T-helper 2 cell treated with Interferon-gamma antibody and Interleukin-4, amounts not matched to agents 5 μg/mL and 100 μg/mL, for 36 hours (primary cell): ENCODE measurements at regions not wholly inside any gene's neighbourhood (a gene's known extent, or its start where the extent isn't known, plus 50 kb on each side); places are given as distances from the start of the nearest gene placed in this dataset.

Experiments
- DNase-seq: peaks from one replicate; pipeline ENCODE4 v3.0.0; 2021; ENCODE audit warnings: low spot score
- H3K27ac Mint-ChIP-seq: one replicate; pipeline ENCODE4 v1.8.0; 2021; ENCODE audit warnings: mild to moderate bottlenecking, mixed read lengths
- H3K27me3 Mint-ChIP-seq: one replicate; pipeline ENCODE4 v1.8.0; 2021; ENCODE audit warnings: low read depth, mixed read lengths
- H3K36me3 Mint-ChIP-seq: one replicate; pipeline ENCODE4 v1.8.0; 2021; ENCODE audit warnings: low read depth, mixed read lengths
- H3K4me1 Mint-ChIP-seq: one replicate; pipeline ENCODE4 v1.8.0; 2021; ENCODE audit warnings: low read depth, mixed read lengths
- H3K4me3 Mint-ChIP-seq: one replicate; pipeline ENCODE4 v1.8.0; 2022; ENCODE audit warnings: mild to moderate bottlenecking, moderate library complexity, mixed read lengths
- H3K9me3 Mint-ChIP-seq: one replicate; pipeline ENCODE4 v1.8.0; 2021; ENCODE audit warnings: mixed read lengths

- H3K4me3 Mint-ChIP-seq: no peak overlapping the region
- no peaks in the 10 kb centered on the region for H3K9me3 Mint-ChIP-seq
- no peaks in the 10 kb centered on the region for H3K27me3 Mint-ChIP-seq
- no peak for DNase-seq
- H3K4me1 Mint-ChIP-seq: no peaks in the 10 kb centered on the region
- H3K27ac Mint-ChIP-seq: no peak overlapping the region
- no peaks in the 10 kb centered on the region for H3K36me3 Mint-ChIP-seq
Measured at GRCh38 chrX:40832723-40833122, 97.4 kb upstream of the MED14 start.

- Mint-ChIP-seq H3K27ac (no peak overlapping the region), H3K9me3 (no peaks in the 10 kb centered on the region), H3K4me3 (no peak overlapping the region), H3K36me3 (no peaks in the 10 kb centered on the region), H3K27me3 (no peaks in the 10 kb centered on the region), H3K4me1 (no peaks in the 10 kb centered on the region)
- DNase-seq: no peak
Measured at GRCh38 chrX:40834225-40834624, 98.9 kb upstream of the MED14 start.

- no peaks in the 10 kb centered on the region for H3K27me3 Mint-ChIP-seq
- no peak overlapping the region for H3K4me3 Mint-ChIP-seq
- H3K9me3 Mint-ChIP-seq: peaks cover 6% of the 10 kb centered on the region
- H3K27ac Mint-ChIP-seq: no peak overlapping the region
- no peaks in the 10 kb centered on the region for H3K4me1 Mint-ChIP-seq
- no peaks in the 10 kb centered on the region for H3K36me3 Mint-ChIP-seq
- no peak for DNase-seq
Measured at GRCh38 chrX:40835526-40835925, 100.2 kb upstream of the MED14 start.

- no peak for DNase-seq
- Mint-ChIP-seq H3K4me3 (no peak overlapping the region), H3K4me1 (no peaks in the 10 kb centered on the region), H3K9me3 (peaks cover 11% of the 10 kb centered on the region), H3K36me3 (no peaks in the 10 kb centered on the region), H3K27ac (no peak overlapping the region), H3K27me3 (no peaks in the 10 kb centered on the region)
Measured at GRCh38 chrX:40843643-40844042, 108.3 kb upstream of the MED14 start.

GRCh38 chrX:40844471-40844870 is 109.1 kb upstream of the MED14 start:
- H3K4me1 Mint-ChIP-seq: no peaks in the 10 kb centered on the region
- no peaks in the 10 kb centered on the region for H3K36me3 Mint-ChIP-seq
- H3K27me3 Mint-ChIP-seq: no peaks in the 10 kb centered on the region
- peaks cover 11% of the 10 kb centered on the region for H3K9me3 Mint-ChIP-seq
- no peak overlapping the region for H3K27ac Mint-ChIP-seq
- no peak overlapping the region for H3K4me3 Mint-ChIP-seq
- no peak for DNase-seq

- no peak for DNase-seq
- H3K27ac Mint-ChIP-seq: no peak overlapping the region
Measured at GRCh38 chrX:40845331-40845911, 110.1 kb upstream of the MED14 start.

GRCh38 chrX:40849906-40850823 is 114.8 kb upstream of the MED14 start:
- Mint-ChIP-seq H3K27ac (no peak overlapping the region), H3K4me1 (no peaks in the 10 kb centered on the region), H3K27me3 (no peaks in the 10 kb centered on the region), H3K4me3 (no peak overlapping the region), H3K36me3 (no peaks in the 10 kb centered on the region), H3K9me3 (no peaks in the 10 kb centered on the region)
- no peak for DNase-seq

More at GRCh38 chrX:40845331-40845911, 110.1 kb upstream of the MED14 start:
- Mint-ChIP-seq H3K4me3 (no peak overlapping the region), H3K27me3 (no peaks in the 10 kb centered on the region), H3K9me3 (peaks cover 6% of the 10 kb centered on the region), H3K4me1 (no peaks in the 10 kb centered on the region), H3K36me3 (no peaks in the 10 kb centered on the region)

GRCh38 chrX:40852586-40852985 is 117.2 kb upstream of the MED14 start:
- no peaks in the 10 kb centered on the region for H3K27me3 Mint-ChIP-seq
- H3K9me3 Mint-ChIP-seq: no peaks in the 10 kb centered on the region
- no peak for DNase-seq
- no peaks in the 10 kb centered on the region for H3K36me3 Mint-ChIP-seq
- no peak overlapping the region for H3K27ac Mint-ChIP-seq
- H3K4me3 Mint-ChIP-seq: no peak overlapping the region
- H3K4me1 Mint-ChIP-seq: no peaks in the 10 kb centered on the region

GRCh38 chrX:40853004-40853815 is 117.9 kb upstream of the MED14 start:
- Mint-ChIP-seq H3K27ac (no peak overlapping the region), H3K27me3 (no peaks in the 10 kb centered on the region), H3K4me3 (no peak overlapping the region), H3K4me1 (no peaks in the 10 kb centered on the region), H3K9me3 (no peaks in the 10 kb centered on the region), H3K36me3 (no peaks in the 10 kb centered on the region)
- no peak for DNase-seq

GRCh38 chrX:40853816-40854123 is 118.4 kb upstream of the MED14 start:
- no peak for DNase-seq
- Mint-ChIP-seq H3K27me3 (no peaks in the 10 kb centered on the region), H3K27ac (no peak overlapping the region), H3K4me3 (no peak overlapping the region), H3K36me3 (no peaks in the 10 kb centered on the region), H3K9me3 (no peaks in the 10 kb centered on the region), H3K4me1 (no peaks in the 10 kb centered on the region)

- H3K27me3 Mint-ChIP-seq: no peaks in the 10 kb centered on the region
Measured at GRCh38 chrX:40854242-40854641, 118.9 kb upstream of the MED14 start.

GRCh38 chrX:40855411-40855810 is 120.1 kb upstream of the MED14 start:
- Mint-ChIP-seq H3K9me3 (no peaks in the 10 kb centered on the region), H3K4me1 (no peaks in the 10 kb centered on the region), H3K36me3 (no peaks in the 10 kb centered on the region), H3K27ac (no peak overlapping the region), H3K27me3 (no peaks in the 10 kb centered on the region), H3K4me3 (no peak overlapping the region)
- no peak for DNase-seq

More at GRCh38 chrX:40854242-40854641, 118.9 kb upstream of the MED14 start:
- H3K27ac Mint-ChIP-seq: no peak overlapping the region
- no peak overlapping the region for H3K4me3 Mint-ChIP-seq
- no peaks in the 10 kb centered on the region for H3K36me3 Mint-ChIP-seq
- H3K9me3 Mint-ChIP-seq: no peaks in the 10 kb centered on the region
- no peak for DNase-seq
- H3K4me1 Mint-ChIP-seq: no peaks in the 10 kb centered on the region

- Mint-ChIP-seq H3K4me3 (no peak overlapping the region), H3K9me3 (peaks cover 4% of the 10 kb centered on the region), H3K27ac (no peak overlapping the region), H3K27me3 (no peaks in the 10 kb centered on the region), H3K36me3 (no peaks in the 10 kb centered on the region), H3K4me1 (no peaks in the 10 kb centered on the region)
- DNase-seq: no peak
Measured at GRCh38 chrX:40855932-40856515, 120.7 kb upstream of the MED14 start.
